Spleen (tissue), 11 donors: ENCODE measurements at regions not wholly inside any gene's neighbourhood (a gene's known extent, or its start where the extent isn't known, plus 50 kb on each side); places are given as distances from the start of the nearest gene placed in this dataset.

Experiments used
- DNase-seq: peaks from one replicate; pipeline ENCODE4 v3.0.0-alpha.2; 2020
- H3K27ac ChIP-seq, 8 donors: fragments of 200-600 bp; sonication (generic) in 7 of 8; 1 replicate in 4 of 8; 2 replicates in 4 of 8; pipeline versions ENCODE4 v1.5.0 to v1.8.0; 2016 to 2021; ENCODE audit warnings: inconsistent platforms in 4 of 8, mild to moderate bottlenecking in 4 of 8, moderate library complexity in 1 of 8
- H3K27me3 ChIP-seq, 7 donors: fragments of 200-600 bp; sonication (generic) in 6 of 7; replicated peaks in 1 of 7; 1 replicate in 4 of 7; 2 replicates in 3 of 7; pipeline versions ENCODE4 v1.5.0 to v1.8.0; 2016 to 2021; ENCODE audit warnings: inconsistent platforms in 3 of 7, mild to moderate bottlenecking in 1 of 7
- H3K36me3 ChIP-seq, 6 donors: fragments of 200-600 bp; sonication (generic) in 5 of 6; 1 replicate in 4 of 6; 2 replicates in 2 of 6; pipeline versions ENCODE4 v1.5.0 to v1.8.0; 2016 to 2021; ENCODE audit warnings: inconsistent platforms in 2 of 6
- H3K4me1 ChIP-seq, 6 donors: fragments of 200-600 bp; sonication (generic) in 5 of 6; 1 replicate in 3 of 6; 2 replicates in 3 of 6; pipeline versions ENCODE4 v1.5.0 to v1.8.0; 2016 to 2021; ENCODE audit warnings: inconsistent platforms in 3 of 6
- H3K4me3 ChIP-seq, 8 donors: fragments of 200-600 bp; sonication (generic) in 7 of 8; 1 replicate in 4 of 8; 2 replicates in 4 of 8; pipeline versions ENCODE4 v1.5.0 to v1.8.0; 2016 to 2021; ENCODE audit warnings: inconsistent platforms in 4 of 8, mild to moderate bottlenecking in 4 of 8, moderate library complexity in 2 of 8
- H3K9me3 ChIP-seq, 8 donors: fragments of 200-600 bp; sonication (generic) in 7 of 8; 1 replicate in 4 of 8; 2 replicates in 4 of 8; pipeline versions ENCODE4 v1.5.0 to v1.8.0; 2016 to 2021; ENCODE audit warnings: inconsistent platforms in 4 of 8
- CTCF ChIP-seq, 11 experiments: fragments of 200-600 bp in 7 of 11; fragments of 450-650 bp in 4 of 11; sonication (generic) in 4 of 11; IDR thresholded peaks in 8 of 11; conservative IDR thresholded peaks in 3 of 11; 1 replicate in 7 of 11; 2 replicates in 4 of 11; pipeline versions ENCODE4 v1.4.0 to v1.8.0; 2016 to 2021; ENCODE audit warnings: antibody characterized with exemption in 11 of 11, inconsistent platforms in 4 of 11, mild to moderate bottlenecking in 1 of 11
- POLR2A ChIP-seq, 3 donors: fragments of 450-650 bp; IDR thresholded peaks; one replicate each; pipeline ENCODE4 v1.5.1; 2017; ENCODE audit warnings: antibody characterized with exemption in 3 of 3, mild to moderate bottlenecking in 1 of 3
- POLR2AphosphoS5 ChIP-seq, 3 donors: sonication (generic); formaldehyde crosslinking; IDR thresholded peaks; one replicate each; pipeline ENCODE4 v1.5.1; 2017; ENCODE audit warnings: antibody characterized with exemption in 3 of 3
- WGBS, 5 donors: extraction: QIAGEN DNeasy Blood & Tissue Kit in 3 of 5; methylation state at CpG; one replicate each; pipeline versions ENCODE4 v1.1.5 to v1.1.7; 2013 to 2018; 5-methylcytosine and 5-hydroxymethylcytosine counted together
- intact Hi-C: fragments of 100-400 bp; cut with DNase I; formaldehyde crosslinking; loops from one replicate; pipeline ENCODE4 v1.15.0; 2023; ENCODE audit warnings: low total_unique reads
- donor health status: healthy with polysubstance abuse.
- donor health status: DM: no; HTN: no; CAD: no; lungs with moderate emphysema.
- donor health status: DM: no; HTN: no; CAD: no.
- donor health status: Bipolar disorder and iron deficiency.
- donor health status: healthy.
- donor health status: DM: no; HTN: no; CAD: no.
- donor health status: DM: yes; HTN: yes; CAD: no.

GRCh38 chr20:7689151-7689550, 251.1 kb downstream of the HAO1 start:
- no peak overlapping the region for H3K4me3 ChIP-seq
- H3K27me3 ChIP-seq = no peaks in the 10 kb centered on the region
- no peak overlapping the region for H3K27ac ChIP-seq
- peaks cover 0 to 4% (median 0%) of the 10 kb centered on the region in 8 donors for H3K9me3 ChIP-seq
- WGBS, 5 donors = 68 to 93% (median 91%) methylated on average over 3 of the region's 3 CpGs
- intact Hi-C loops = no loop called here
- no peak for TF ChIP-seq POLR2A (IDR thresholded peaks at IDR 0.05)
- TF ChIP-seq POLR2AphosphoS5 (IDR thresholded peaks at IDR 0.05) = no peak
- no peak for TF ChIP-seq CTCF (IDR thresholded peaks at IDR 0.05 in 8 of 11, conservative IDR thresholded peaks at IDR 0.05 in 3 of 11)
- no peaks in the 10 kb centered on the region for H3K4me1 ChIP-seq
- DNase-seq = no peak
- no peaks in the 10 kb centered on the region for H3K36me3 ChIP-seq

GRCh38 chr20:7691647-7692269, 248.5 kb downstream of the HAO1 start:
- TF ChIP-seq POLR2A (IDR thresholded peaks at IDR 0.05) = no peak
- no peak for TF ChIP-seq POLR2AphosphoS5 (IDR thresholded peaks at IDR 0.05)
- TF ChIP-seq CTCF (IDR thresholded peaks at IDR 0.05 in 8 of 11, conservative IDR thresholded peaks at IDR 0.05 in 3 of 11) = no peak
- Histone ChIP-seq H3K27me3 (no peaks in the 10 kb centered on the region), H3K9me3 (peaks cover 0 to 4% (median 0%) of the 10 kb centered on the region in 8 donors), H3K4me3 (no peak overlapping the region), H3K4me1 (no peaks in the 10 kb centered on the region), H3K36me3 (no peaks in the 10 kb centered on the region), H3K27ac (no peak overlapping the region)
- no peak for DNase-seq
- intact Hi-C loops = no loop called here
- WGBS, 5 donors = 58 to 87% (median 68%) methylated on average over 4 of the region's 4 CpGs

GRCh38 chr20:7692478-7692877, 247.8 kb downstream of the HAO1 start:
- WGBS, 5 donors = 68 to 88% (median 79%) methylated on average over 1 of the region's 1 CpG
- Histone ChIP-seq H3K36me3 (no peaks in the 10 kb centered on the region), H3K27me3 (no peaks in the 10 kb centered on the region), H3K4me1 (no peaks in the 10 kb centered on the region), H3K27ac (no peak overlapping the region), H3K9me3 (peaks cover 0 to 4% (median 0%) of the 10 kb centered on the region in 8 donors), H3K4me3 (no peak overlapping the region)
- intact Hi-C loops = no loop called here
- no peak for DNase-seq
- TF ChIP-seq CTCF (IDR thresholded peaks at IDR 0.05 in 8 of 11, conservative IDR thresholded peaks at IDR 0.05 in 3 of 11) = no peak
- no peak for TF ChIP-seq POLR2AphosphoS5 (IDR thresholded peaks at IDR 0.05)
- TF ChIP-seq POLR2A (IDR thresholded peaks at IDR 0.05) = no peak

GRCh38 chr20:7693761-7694160, 246.5 kb downstream of the HAO1 start:
- H3K36me3 ChIP-seq = no peaks in the 10 kb centered on the region
- H3K9me3 ChIP-seq = peaks cover 0 to 4% (median 0%) of the 10 kb centered on the region in 8 donors
- no peaks in the 10 kb centered on the region for H3K27me3 ChIP-seq
- H3K4me1 ChIP-seq = no peaks in the 10 kb centered on the region
- no peak overlapping the region for H3K27ac ChIP-seq
- H3K4me3 ChIP-seq = no peak overlapping the region
- intact Hi-C loops = no loop called here
- DNase-seq = no peak
- TF ChIP-seq POLR2A (IDR thresholded peaks at IDR 0.05) = no peak
- no peak for TF ChIP-seq POLR2AphosphoS5 (IDR thresholded peaks at IDR 0.05)
